ENCODE measurements at regions not wholly inside any gene's neighbourhood (a gene's known extent, or its start where the extent isn't known, plus 50 kb on each side); places are given as distances from the start of the nearest gene placed in this dataset.

DNA sequence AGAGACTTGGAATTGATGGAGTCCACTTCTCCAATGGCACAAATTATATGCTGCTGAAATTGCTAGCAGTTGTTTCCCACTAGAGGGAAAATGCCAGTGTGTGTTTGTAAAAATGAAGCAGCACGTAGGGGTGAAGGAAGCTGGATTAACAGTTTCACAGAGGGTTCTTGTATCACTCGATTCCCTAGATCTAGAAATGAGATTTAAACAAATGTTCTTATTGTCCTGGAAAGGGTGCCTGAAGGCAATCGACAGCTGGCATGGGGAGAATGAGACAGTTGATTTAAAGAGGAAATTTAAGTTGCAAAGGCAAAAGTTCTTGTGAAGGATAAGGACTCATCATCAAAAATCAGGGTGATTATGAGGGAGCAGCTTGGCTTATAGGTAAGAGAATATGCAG, 234.8 kb upstream of the ARPP21 start:
- TF ChIP-seq, protein P1, sequence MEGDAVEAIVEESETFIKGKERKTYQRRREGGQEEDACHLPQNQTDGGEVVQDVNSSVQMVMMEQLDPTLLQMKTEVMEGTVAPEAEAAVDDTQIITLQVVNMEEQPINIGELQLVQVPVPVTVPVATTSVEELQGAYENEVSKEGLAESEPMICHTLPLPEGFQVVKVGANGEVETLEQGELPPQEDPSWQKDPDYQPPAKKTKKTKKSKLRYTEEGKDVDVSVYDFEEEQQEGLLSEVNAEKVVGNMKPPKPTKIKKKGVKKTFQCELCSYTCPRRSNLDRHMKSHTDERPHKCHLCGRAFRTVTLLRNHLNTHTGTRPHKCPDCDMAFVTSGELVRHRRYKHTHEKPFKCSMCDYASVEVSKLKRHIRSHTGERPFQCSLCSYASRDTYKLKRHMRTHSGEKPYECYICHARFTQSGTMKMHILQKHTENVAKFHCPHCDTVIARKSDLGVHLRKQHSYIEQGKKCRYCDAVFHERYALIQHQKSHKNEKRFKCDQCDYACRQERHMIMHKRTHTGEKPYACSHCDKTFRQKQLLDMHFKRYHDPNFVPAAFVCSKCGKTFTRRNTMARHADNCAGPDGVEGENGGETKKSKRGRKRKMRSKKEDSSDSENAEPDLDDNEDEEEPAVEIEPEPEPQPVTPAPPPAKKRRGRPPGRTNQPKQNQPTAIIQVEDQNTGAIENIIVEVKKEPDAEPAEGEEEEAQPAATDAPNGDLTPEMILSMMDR (IDR thresholded peaks at IDR 0.05; ENCODE audit: insufficient read depth, low read length, poor library complexity, severe bottlenecking), result no peak
- TF ChIP-seq EZH2phosphoT487 (conservative IDR thresholded peaks at IDR 0.05; ENCODE audit: low read length), result no peak
